Embryonic facial prominence (tissue), 1 donor: ENCODE measurements at regions not wholly inside any gene's neighbourhood (a gene's known extent, or its start where the extent isn't known, plus 50 kb on each side); places are given as distances from the start of the nearest gene placed in this dataset.
A peak's percentile ranks its signal among the peaks of the same experiment; 100 is the strongest.
"Not testable (repeated sequence)": the region's sequence is repeated elsewhere in the genome, so short reads cannot be mapped to it uniquely, and the experiment has no call there.

Source experiments
- DNase-seq: peaks from one replicate; pipeline ENCODE4 v3.0.0-alpha.2; 2016; ENCODE audit errors: extremely low spot score

GRCh38 chr20:55685425-55685824, 319.9 kb downstream of the CBLN4 start:
- DNase-seq, result no peak

- DNase-seq, result no peak
Measured at GRCh38 chr20:55684578-55684977, 320.7 kb downstream of the CBLN4 start.

GRCh38 chr20:55678970-55679667, 326.2 kb downstream of the CBLN4 start:
- DNase-seq, result no peak

GRCh38 chr20:55678126-55678525, 327.2 kb downstream of the CBLN4 start:
- DNase-seq, result no peak

GRCh38 chr20:55677011-55677410, 328.3 kb downstream of the CBLN4 start:
- DNase-seq, result no peak

- DNase-seq, result no peak
Measured at GRCh38 chr20:55676097-55676496, 329.2 kb downstream of the CBLN4 start.

GRCh38 chr20:55668631-55669030, 336.7 kb downstream of the CBLN4 start:
- no peak for DNase-seq

- no peak for DNase-seq
Measured at GRCh38 chr20:55667955-55668354, 337.4 kb downstream of the CBLN4 start.

- DNase-seq, result no peak
Measured at GRCh38 chr20:55667024-55667423, 338.3 kb downstream of the CBLN4 start.

- DNase-seq, result peak; percentile 19
Measured at GRCh38 chr20:55656231-55656775, 349.0 kb downstream of the CBLN4 start.

- no peak for DNase-seq
Measured at GRCh38 chr20:55650657-55651360, 354.5 kb downstream of the CBLN4 start.

GRCh38 chr20:55649254-55649653, 356.1 kb downstream of the CBLN4 start:
- DNase-seq, result no peak

- DNase-seq, result no peak
Measured at GRCh38 chr20:55646851-55647250, 358.5 kb downstream of the CBLN4 start.

- no peak for DNase-seq
Measured at GRCh38 chr20:55641497-55641896, 363.8 kb downstream of the CBLN4 start.

- DNase-seq, result no peak
Measured at GRCh38 chr20:55635870-55636269, 369.4 kb downstream of the CBLN4 start.

- DNase-seq, result no peak
Measured at GRCh38 chr20:55632592-55632991, 372.7 kb downstream of the CBLN4 start.

- DNase-seq, result not testable (repeated sequence)
Measured at GRCh38 chr20:55629143-55629542, 376.2 kb downstream of the CBLN4 start.

- no peak for DNase-seq
Measured at GRCh38 chr20:55626716-55627115, 378.6 kb downstream of the CBLN4 start.

GRCh38 chr20:55616367-55616766, 389.0 kb downstream of the CBLN4 start:
- no peak for DNase-seq

GRCh38 chr20:55615818-55616217, 389.5 kb downstream of the CBLN4 start:
- no peak for DNase-seq

GRCh38 chr20:55614220-55614757, 391.0 kb downstream of the CBLN4 start:
- DNase-seq, result no peak

GRCh38 chr20:55610756-55611155, 394.6 kb downstream of the CBLN4 start:
- DNase-seq, result no peak

GRCh38 chr20:55605594-55605993, 399.7 kb downstream of the CBLN4 start:
- no peak for DNase-seq
